DND-41 (cell line): ENCODE measurements at regions not wholly inside any gene's neighbourhood (a gene's known extent, or its start where the extent isn't known, plus 50 kb on each side); places are given as distances from the start of the nearest gene placed in this dataset.
"Not testable (repeated sequence)": the region's sequence is repeated elsewhere in the genome, so short reads cannot be mapped to it uniquely, and the experiment has no call there.

Source experiments
- ATAC-seq: fragments of 200-7000 bp; cut with Tn5 transposase; 3 replicates; pipeline ENCODE4 v1.9.1; 2021; ENCODE audit warnings: low read depth; ENCODE audit not compliant: insufficient read depth
- DNase-seq: peaks from one replicate; pipeline ENCODE4 v3.0.0-alpha.2; 2020
- H2AFZ ChIP-seq: 2 replicates; pipeline ENCODE4 v1.6.0; 2012; ENCODE audit warnings: low read depth, low read length
- H3K27ac ChIP-seq: 2 replicates; pipeline ENCODE4 v1.5.1; 2012; ENCODE audit warnings: low read length, inconsistent platforms
- H3K27me3 ChIP-seq: fragments of 200-600 bp; sonication (generic); 2 replicates; pipeline ENCODE4 v1.6.0; 2012; ENCODE audit warnings: low read length, mild to moderate bottlenecking, inconsistent platforms; ENCODE audit not compliant: insufficient read depth, poor library complexity
- H3K36me3 ChIP-seq: 2 replicates; pipeline ENCODE4 v1.5.1; 2012; ENCODE audit warnings: low read length, inconsistent platforms; ENCODE audit not compliant: insufficient read depth
- H3K4me1 ChIP-seq: 2 replicates; pipeline ENCODE4 v1.5.1; 2012; ENCODE audit warnings: mild to moderate bottlenecking, low read length; ENCODE audit not compliant: insufficient read depth
- H3K4me2 ChIP-seq: 2 replicates; pipeline ENCODE4 v1.6.0; 2012; ENCODE audit warnings: mild to moderate bottlenecking, moderate library complexity, low read length, inconsistent platforms; ENCODE audit not compliant: insufficient read depth
- H3K4me3 ChIP-seq, 2 experiments: fragments of 200-600 bp in 1 of 2; shearing (Covaris generic) in 1 of 2; 2 replicates each; pipeline ENCODE4 v1.5.1; 2012 to 2016; ENCODE audit warnings: inconsistent platforms in 2 of 2, low read length in 2 of 2, mild to moderate bottlenecking in 2 of 2, low read depth in 1 of 2, moderate library complexity in 1 of 2
- H3K79me2 ChIP-seq: 2 replicates; pipeline ENCODE4 v1.6.0; 2012; ENCODE audit warnings: low read length, inconsistent platforms; ENCODE audit not compliant: insufficient read depth
- H3K9ac ChIP-seq: 2 replicates; pipeline ENCODE4 v1.6.0; 2012; ENCODE audit warnings: low read depth, mild to moderate bottlenecking, inconsistent platforms, low read length, moderate library complexity
- H3K9me3 ChIP-seq: 2 replicates; pipeline ENCODE4 v1.5.1; 2012; ENCODE audit warnings: low read length, moderate library complexity, mild to moderate bottlenecking, inconsistent platforms; ENCODE audit not compliant: insufficient read depth, severe bottlenecking
- H4K20me1 ChIP-seq: 2 replicates; pipeline ENCODE4 v1.6.0; 2012; ENCODE audit warnings: low read length; ENCODE audit not compliant: insufficient read depth
- EZH2 ChIP-seq: IDR thresholded peaks from 3 replicates; pipeline ENCODE4 v1.6.1; 2012; ENCODE audit warnings: borderline replicate concordance, low read depth, mild to moderate bottlenecking, moderate library complexity, low read length, inconsistent platforms; ENCODE audit not compliant: severe bottlenecking
- TF ChIP-seq, protein P1 (sequence below): IDR thresholded peaks from 2 replicates; pipeline ENCODE4 v1.5.1; 2012; ENCODE audit warnings: borderline replicate concordance, low read length, moderate library complexity, mild to moderate bottlenecking; ENCODE audit not compliant: poor library complexity, severe bottlenecking; ENCODE audit errors: extremely low read depth

DNA sequence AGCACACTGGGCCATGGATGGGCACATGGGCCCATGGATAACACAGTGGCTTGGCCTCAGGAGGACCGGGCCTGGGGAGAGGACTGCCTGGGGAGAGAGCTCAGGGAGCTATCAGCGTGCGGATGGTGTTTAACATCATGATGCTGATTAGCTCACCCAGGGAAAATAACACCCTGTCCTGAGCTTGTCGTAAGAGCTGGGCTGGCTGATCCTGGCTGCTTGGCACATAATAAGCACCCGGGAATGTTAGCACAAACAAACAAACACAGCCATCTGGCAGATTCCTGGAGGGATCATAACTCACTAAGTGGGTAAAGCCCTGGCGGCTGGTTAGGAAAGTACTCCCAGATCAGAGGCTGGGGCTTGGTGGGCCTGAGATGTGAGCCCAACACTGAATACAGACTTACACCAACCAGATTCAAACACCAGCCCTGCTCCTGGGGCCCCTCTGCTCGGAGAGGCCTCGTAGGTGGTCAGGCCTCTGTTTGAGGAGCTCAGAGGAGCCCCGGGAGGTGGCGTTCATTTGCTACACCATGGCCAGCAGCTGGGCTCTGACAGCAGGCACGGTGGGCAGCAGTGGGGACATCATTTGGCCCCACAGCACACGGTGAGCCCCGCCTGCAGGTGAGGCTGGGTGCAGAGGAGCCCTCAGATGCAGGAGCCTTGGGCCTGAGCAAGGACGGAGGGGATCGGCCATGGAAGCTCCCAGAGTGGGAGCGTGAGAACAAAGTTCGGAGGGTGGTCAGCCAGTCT is 193.4 kb upstream of the HDAC4 start:
- Histone ChIP-seq H3K4me1 (peaks cover 13% of the 10 kb centered on the region), H3K9ac (no peak overlapping the region), H3K27me3 (no peaks in the 10 kb centered on the region), H3K4me2 (no peak overlapping the region), H3K9me3 (peaks cover 6% of the 10 kb centered on the region), H2AFZ (no peak overlapping the region), H3K36me3 (no peaks in the 10 kb centered on the region), H3K4me3 (no peak overlapping the region), H3K79me2 (no peaks in the 10 kb centered on the region), H3K27ac (peak overlapping the region; percentile 38; the same call in 1 of the 2 replicates), H4K20me1 (no peaks in the 10 kb centered on the region)
- no peak for ATAC-seq
- no peak for DNase-seq
- no peak for TF ChIP-seq EZH2
- TF ChIP-seq, protein P1, sequence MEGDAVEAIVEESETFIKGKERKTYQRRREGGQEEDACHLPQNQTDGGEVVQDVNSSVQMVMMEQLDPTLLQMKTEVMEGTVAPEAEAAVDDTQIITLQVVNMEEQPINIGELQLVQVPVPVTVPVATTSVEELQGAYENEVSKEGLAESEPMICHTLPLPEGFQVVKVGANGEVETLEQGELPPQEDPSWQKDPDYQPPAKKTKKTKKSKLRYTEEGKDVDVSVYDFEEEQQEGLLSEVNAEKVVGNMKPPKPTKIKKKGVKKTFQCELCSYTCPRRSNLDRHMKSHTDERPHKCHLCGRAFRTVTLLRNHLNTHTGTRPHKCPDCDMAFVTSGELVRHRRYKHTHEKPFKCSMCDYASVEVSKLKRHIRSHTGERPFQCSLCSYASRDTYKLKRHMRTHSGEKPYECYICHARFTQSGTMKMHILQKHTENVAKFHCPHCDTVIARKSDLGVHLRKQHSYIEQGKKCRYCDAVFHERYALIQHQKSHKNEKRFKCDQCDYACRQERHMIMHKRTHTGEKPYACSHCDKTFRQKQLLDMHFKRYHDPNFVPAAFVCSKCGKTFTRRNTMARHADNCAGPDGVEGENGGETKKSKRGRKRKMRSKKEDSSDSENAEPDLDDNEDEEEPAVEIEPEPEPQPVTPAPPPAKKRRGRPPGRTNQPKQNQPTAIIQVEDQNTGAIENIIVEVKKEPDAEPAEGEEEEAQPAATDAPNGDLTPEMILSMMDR, result no peak

DNA sequence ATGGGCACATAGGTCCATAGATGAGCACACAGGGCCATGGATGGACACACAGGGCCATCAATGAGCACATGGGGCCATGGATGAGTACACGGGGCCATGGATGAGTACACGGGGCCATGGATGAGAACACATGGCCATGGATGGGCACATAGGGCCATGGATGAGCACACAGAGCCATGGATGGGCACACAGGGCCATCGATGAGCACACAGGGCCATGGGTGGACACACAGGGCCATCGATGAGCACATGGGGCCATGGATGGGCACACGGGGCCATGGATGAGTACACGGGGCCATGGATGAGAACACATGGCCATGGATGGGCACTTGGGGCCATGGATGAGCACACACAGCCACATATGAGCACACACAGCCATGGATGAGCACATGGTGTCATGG is 192.6 kb upstream of the HDAC4 start:
- peaks cover 6% of the 10 kb centered on the region for H3K9me3 ChIP-seq
- no peak overlapping the region for H3K9ac ChIP-seq
- ATAC-seq (no peak), DNase-seq (no peak)
- peak overlapping the region; percentile 38 for H3K27ac ChIP-seq
- no peaks in the 10 kb centered on the region for H3K36me3 ChIP-seq
- H3K4me1 ChIP-seq, result peaks cover 21% of the 10 kb centered on the region
- H3K27me3 ChIP-seq, result no peaks in the 10 kb centered on the region
- no peaks in the 10 kb centered on the region for H3K79me2 ChIP-seq
- no peak overlapping the region for H3K4me2 ChIP-seq
- H2AFZ ChIP-seq, result no peak overlapping the region
- no peak for TF ChIP-seq EZH2
- TF ChIP-seq, protein P1, result no peak
- H3K4me3 ChIP-seq, result no peak overlapping the region
- H4K20me1 ChIP-seq, result no peaks in the 10 kb centered on the region

DNA sequence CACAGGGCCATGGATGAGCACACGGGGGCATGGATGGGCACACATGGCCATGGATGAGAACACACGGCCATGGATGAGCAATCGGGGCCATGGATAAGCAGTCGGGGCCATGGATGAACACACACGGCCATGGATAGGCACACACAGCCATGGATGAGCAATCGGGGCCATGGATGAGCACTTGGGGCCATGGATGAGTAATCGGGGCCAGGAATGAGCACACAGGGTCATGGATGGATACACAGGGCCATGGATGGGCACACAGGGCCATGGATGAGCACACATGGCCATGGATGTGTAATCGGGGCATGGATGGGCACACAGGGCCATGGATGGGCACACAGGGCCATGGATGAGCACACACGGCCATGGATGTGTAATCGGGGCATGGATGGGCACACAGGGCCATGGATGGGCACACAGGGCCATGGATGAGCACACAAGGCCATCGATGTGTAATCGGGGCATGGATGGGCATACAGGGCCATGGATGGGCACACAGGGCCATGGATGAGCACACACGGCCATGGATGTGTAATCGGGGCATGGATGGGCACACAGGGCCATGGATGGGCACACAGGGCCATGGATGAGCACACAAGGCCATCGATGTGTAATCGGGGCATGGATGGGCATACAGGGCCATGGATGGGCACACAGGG is 191.9 kb upstream of the HDAC4 start:
- Histone ChIP-seq H3K27ac (0 out of 2 replicates have a peak overlapping the region, but pooled peaks have one; percentile 21), H3K4me1 (peaks cover 26% of the 10 kb centered on the region)
- H3K9me3 ChIP-seq, H3K9ac ChIP-seq, H2AFZ ChIP-seq, H3K36me3 ChIP-seq, H3K4me2 ChIP-seq, H4K20me1 ChIP-seq, DNase-seq, H3K27me3 ChIP-seq, H3K4me3 ChIP-seq, H3K79me2 ChIP-seq, ATAC-seq: not testable (repeated sequence)
